ENCODE measurements at regions not wholly inside any gene's neighbourhood (a gene's known extent, or its start where the extent isn't known, plus 50 kb on each side); places are given as distances from the start of the nearest gene placed in this dataset.

DNA sequence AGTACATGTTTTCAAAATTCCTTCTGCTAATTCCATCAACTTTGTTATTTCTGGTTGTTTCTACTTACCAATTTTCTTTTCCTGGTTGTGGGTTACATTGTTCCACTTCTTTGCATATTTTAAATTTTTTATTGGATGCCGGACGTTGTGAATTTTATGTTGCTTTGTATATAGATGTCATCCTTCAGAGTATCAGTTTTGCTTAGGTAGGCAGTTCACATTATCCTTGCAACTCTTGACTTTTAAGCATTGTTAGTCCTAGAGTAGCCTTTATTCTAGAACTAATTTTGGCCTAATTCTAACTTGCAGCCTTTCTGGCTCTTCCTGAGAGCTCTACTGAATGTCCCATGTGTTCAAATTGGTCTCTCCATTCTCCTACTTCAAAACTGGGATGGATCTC is 228.7 kb upstream of the MC4R start:
- no peak overlapping the region for H3K27ac ChIP-seq
- TF ChIP-seq, protein P1, sequence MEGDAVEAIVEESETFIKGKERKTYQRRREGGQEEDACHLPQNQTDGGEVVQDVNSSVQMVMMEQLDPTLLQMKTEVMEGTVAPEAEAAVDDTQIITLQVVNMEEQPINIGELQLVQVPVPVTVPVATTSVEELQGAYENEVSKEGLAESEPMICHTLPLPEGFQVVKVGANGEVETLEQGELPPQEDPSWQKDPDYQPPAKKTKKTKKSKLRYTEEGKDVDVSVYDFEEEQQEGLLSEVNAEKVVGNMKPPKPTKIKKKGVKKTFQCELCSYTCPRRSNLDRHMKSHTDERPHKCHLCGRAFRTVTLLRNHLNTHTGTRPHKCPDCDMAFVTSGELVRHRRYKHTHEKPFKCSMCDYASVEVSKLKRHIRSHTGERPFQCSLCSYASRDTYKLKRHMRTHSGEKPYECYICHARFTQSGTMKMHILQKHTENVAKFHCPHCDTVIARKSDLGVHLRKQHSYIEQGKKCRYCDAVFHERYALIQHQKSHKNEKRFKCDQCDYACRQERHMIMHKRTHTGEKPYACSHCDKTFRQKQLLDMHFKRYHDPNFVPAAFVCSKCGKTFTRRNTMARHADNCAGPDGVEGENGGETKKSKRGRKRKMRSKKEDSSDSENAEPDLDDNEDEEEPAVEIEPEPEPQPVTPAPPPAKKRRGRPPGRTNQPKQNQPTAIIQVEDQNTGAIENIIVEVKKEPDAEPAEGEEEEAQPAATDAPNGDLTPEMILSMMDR (IDR thresholded peaks at IDR 0.05) = no peak
- no peak for TF ChIP-seq ZFX (IDR thresholded peaks at IDR 0.05; ENCODE audit: borderline replicate concordance)

DNA sequence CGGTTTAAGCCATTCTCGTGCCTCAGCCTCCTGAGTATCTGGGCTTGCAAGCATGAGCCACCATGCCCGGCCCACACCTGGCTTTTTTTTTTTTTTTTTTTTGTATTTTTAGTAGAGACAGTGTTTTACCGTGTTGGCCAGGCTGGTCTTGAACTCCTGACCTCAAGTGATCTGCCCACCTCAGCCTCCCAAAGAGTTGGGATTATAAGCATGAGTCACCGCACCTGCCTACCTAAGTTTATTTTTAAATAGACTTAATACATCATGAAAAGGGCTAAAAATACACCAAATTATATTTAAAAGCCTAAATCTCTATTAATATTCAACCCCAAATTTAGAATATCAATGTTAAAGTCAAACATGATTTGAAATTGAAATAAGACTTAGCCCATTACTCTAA is 250.8 kb upstream of the MC4R start:
- H3K27ac ChIP-seq = no peak overlapping the region
- TF ChIP-seq ZFX (IDR thresholded peaks at IDR 0.05; ENCODE audit: borderline replicate concordance) = no peak
- TF ChIP-seq, protein P1 (IDR thresholded peaks at IDR 0.05) = no peak

DNA sequence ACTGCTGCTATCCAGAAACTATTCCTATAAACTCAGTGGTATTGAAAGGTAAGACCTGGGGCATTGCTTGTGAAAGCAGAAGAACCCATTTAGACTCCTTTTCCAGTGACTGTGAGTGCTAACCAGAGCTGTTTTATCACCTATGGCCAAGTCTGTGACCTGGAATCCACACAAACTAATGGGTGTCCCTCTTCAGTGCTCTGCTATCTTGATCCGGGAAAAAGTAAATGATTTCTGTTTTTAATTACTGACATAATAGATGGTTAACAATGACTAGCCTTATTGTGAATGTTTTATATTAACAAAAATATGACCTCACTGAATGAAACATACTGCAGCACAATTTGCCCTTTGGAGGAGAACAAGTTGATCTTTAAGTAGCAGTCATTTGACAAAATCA is 251.6 kb upstream of the MC4R start:
- no peak overlapping the region for H3K27ac ChIP-seq
- TF ChIP-seq ZFX (IDR thresholded peaks at IDR 0.05; ENCODE audit: borderline replicate concordance) = no peak
- TF ChIP-seq, protein P1 (IDR thresholded peaks at IDR 0.05) = no peak

DNA sequence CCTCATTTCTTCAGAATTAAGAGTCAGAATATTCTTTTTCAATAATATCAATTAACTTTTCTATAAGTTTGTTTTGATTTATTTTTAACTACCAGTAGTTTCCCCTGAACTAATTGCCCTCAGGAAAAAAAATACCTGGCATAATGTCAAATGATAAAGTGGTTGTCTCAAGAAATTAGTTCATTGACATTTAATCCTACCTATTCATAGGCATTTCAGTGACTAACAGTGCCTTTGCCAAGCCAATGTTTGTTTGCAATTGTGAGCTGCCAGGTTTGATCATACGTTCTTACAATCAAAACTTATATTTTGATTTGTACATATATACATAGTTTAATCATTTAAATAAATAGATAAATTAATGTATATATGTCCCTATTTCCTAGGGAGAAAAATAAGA is 267.3 kb upstream of the MC4R start:
- TF ChIP-seq, protein P1 (IDR thresholded peaks at IDR 0.05) = no peak
- TF ChIP-seq ZFX (IDR thresholded peaks at IDR 0.05; ENCODE audit: borderline replicate concordance) = no peak
- no peak overlapping the region for H3K27ac ChIP-seq

DNA sequence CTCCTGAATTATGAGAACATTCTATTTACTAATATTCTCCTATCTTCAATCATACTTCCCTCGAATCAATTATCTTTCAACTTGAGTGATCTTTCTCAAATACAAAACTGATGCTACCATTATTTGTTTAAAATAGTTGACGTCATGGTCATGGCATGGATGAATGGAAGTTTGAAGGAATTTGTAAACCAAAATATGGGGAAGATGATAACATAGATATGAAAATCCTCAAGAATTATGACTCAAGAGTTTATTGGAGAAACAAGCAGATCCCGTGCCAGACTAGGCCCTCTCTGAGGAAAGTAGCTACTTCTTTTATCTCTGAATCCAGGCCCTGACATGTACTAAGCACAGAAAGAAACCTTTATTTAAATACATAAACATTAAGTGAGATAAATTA is 270.4 kb upstream of the MC4R start:
- no peak overlapping the region for H3K27ac ChIP-seq
- TF ChIP-seq, protein P1 (IDR thresholded peaks at IDR 0.05) = no peak
- no peak for TF ChIP-seq ZFX (IDR thresholded peaks at IDR 0.05; ENCODE audit: borderline replicate concordance)

DNA sequence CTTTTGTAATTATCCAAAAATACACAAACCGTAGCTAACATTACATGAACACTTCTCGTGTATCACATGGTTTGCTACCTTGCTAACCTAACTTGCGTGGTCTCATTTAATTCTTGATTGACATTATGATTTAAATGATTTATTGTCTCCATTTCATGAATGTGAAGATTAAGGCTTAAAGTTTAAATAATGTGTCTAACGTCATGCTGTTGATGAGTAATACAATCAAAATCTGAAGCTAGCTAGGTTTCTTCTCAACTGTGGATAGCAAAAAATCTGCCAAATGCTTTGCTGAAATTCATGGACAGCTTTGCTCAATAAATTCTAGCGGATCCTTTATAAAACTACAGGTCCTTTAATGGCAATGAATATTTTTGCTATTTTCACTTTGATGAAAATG is 274.1 kb upstream of the MC4R start:
- TF ChIP-seq ZFX (IDR thresholded peaks at IDR 0.05; ENCODE audit: borderline replicate concordance) = no peak
- TF ChIP-seq, protein P1 (IDR thresholded peaks at IDR 0.05) = no peak
- H3K27ac ChIP-seq = no peak overlapping the region

DNA sequence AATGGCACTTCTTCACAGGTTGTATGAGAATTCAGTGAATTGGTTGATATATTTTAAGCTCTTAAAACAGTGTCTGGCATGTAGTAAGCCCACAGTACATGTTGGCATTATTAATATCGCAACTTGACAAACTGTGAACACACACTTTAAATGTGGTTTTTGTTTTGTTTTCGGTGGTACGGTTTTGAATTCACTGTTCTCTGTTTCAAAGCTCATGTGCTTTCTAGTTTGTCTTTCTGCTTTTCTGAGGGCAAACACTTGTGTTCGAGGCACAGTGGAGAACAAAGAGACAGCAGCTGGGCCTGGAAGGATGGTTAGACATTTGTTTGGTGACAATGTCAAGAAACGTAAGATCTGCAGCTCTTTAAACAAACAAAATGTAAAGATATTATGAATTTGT is 276.5 kb upstream of the MC4R start:
- TF ChIP-seq, protein P1 (IDR thresholded peaks at IDR 0.05) = no peak
- TF ChIP-seq ZFX (IDR thresholded peaks at IDR 0.05; ENCODE audit: borderline replicate concordance) = no peak

More for the DNA sequence above, 276.5 kb upstream of the MC4R start:
- H3K27ac ChIP-seq = no peak overlapping the region
